IMR-90 (cell line): ENCODE measurements at regions not wholly inside any gene's neighbourhood (a gene's known extent, or its start where the extent isn't known, plus 50 kb on each side); places are given as distances from the start of the nearest gene placed in this dataset.

Experiments used
- ATAC-seq: fragments of 200-7000 bp; cut with Tn5 transposase; 2 replicates; pipeline ENCODE4 v1.9.1; 2020; ENCODE audit warnings: low read depth, mild to moderate bottlenecking, moderate library complexity
- BruUV-seq: library from RNA; stranded (reverse); fragments of 400-500 nt; replicated peaks from 2 replicates; lab custom pipeline; 2021; lab: Mats Ljungman, UMichigan
- CTCF ChIA-PET: fragments of 300-600 bp; formaldehyde crosslinking; extraction: SDS; loops from one replicate; lab custom pipeline; 2021; ENCODE audit warnings: antibody characterized with exemption; lab: Yijun Ruan, JAX
- POLR2A ChIA-PET: fragments of 300-600 bp; sonication (Branson Sonifier 250); formaldehyde crosslinking; loops from one replicate; lab custom pipeline; 2022; ENCODE audit warnings: antibody characterized with exemption; ENCODE audit not compliant: unreplicated experiment; lab: Charles Lee
- DNase-seq: peaks from one replicate; pipeline ENCODE4 v3.0.0; 2013
- H2AFZ ChIP-seq: replicated peaks from 2 replicates; pipeline ENCODE3; 2013; ENCODE audit warnings: low read length, mild to moderate bottlenecking; ENCODE audit not compliant: poor library complexity
- H2AK5ac ChIP-seq: 2 replicates; pipeline ENCODE4 v1.6.1; 2013; ENCODE audit warnings: low read depth, low read length, inconsistent platforms
- H2AK9ac ChIP-seq: replicated peaks from 2 replicates; pipeline ENCODE3; 2013; ENCODE audit warnings: mild to moderate bottlenecking, low read depth, low read length, moderate library complexity; ENCODE audit not compliant: poor library complexity
- H2BK120ac ChIP-seq: 2 replicates; pipeline ENCODE4 v1.6.1; 2013; ENCODE audit warnings: low read depth, low read length, inconsistent platforms
- H2BK15ac ChIP-seq: 3 replicates; pipeline ENCODE4 v1.6.1; 2013; ENCODE audit warnings: low read depth, low read length, inconsistent platforms
- H2BK20ac ChIP-seq: 2 replicates; pipeline ENCODE4 v1.6.1; 2013; ENCODE audit warnings: low read depth, mild to moderate bottlenecking, inconsistent platforms, low read length, moderate library complexity
- H2BK5ac ChIP-seq: 2 replicates; pipeline ENCODE4 v1.6.1; 2013; ENCODE audit warnings: mild to moderate bottlenecking, low read depth, low read length, inconsistent platforms; ENCODE audit not compliant: poor library complexity, severe bottlenecking
- H3K14ac ChIP-seq: replicated peaks from 2 replicates; pipeline ENCODE4 v1.6.1; 2013; ENCODE audit warnings: low read depth, low read length, inconsistent platforms
- H3K18ac ChIP-seq: 2 replicates; pipeline ENCODE4 v1.6.1; 2013; ENCODE audit warnings: low read depth, low read length, control low read depth
- H3K23ac ChIP-seq: 2 replicates; pipeline ENCODE4 v1.6.1; 2013; ENCODE audit warnings: low read depth, low read length, inconsistent platforms
- H3K27ac ChIP-seq: 2 replicates; pipeline ENCODE4 v1.5.1; 2013; ENCODE audit warnings: mild to moderate bottlenecking, control low read depth, low read length; ENCODE audit not compliant: insufficient read depth
- H3K27me3 ChIP-seq: 2 replicates; pipeline ENCODE4 v1.6.1; 2013; ENCODE audit warnings: low read length; ENCODE audit not compliant: control insufficient read depth, insufficient read depth
- H3K36me3 ChIP-seq: 2 replicates; pipeline ENCODE4 v1.6.1; 2013; ENCODE audit warnings: low read length, mixed read lengths; ENCODE audit not compliant: control insufficient read depth, insufficient read depth
- H3K4ac ChIP-seq: 2 replicates; pipeline ENCODE4 v1.6.1; 2013; ENCODE audit warnings: low read depth, low read length, inconsistent platforms
- H3K4me1 ChIP-seq: 2 replicates; pipeline ENCODE4 v1.6.1; 2013; ENCODE audit warnings: low read length, mixed read lengths; ENCODE audit not compliant: control insufficient read depth, insufficient read depth
- H3K4me2 ChIP-seq: 2 replicates; pipeline ENCODE4 v1.6.1; 2013; ENCODE audit warnings: low read depth, mild to moderate bottlenecking, control low read depth, low read length, moderate library complexity
- H3K4me3 ChIP-seq: 2 replicates; pipeline ENCODE4 v1.5.1; 2013; ENCODE audit warnings: low read depth, mild to moderate bottlenecking, control low read depth, low read length, moderate library complexity; ENCODE audit not compliant: insufficient read depth
- H3K56ac ChIP-seq: 2 replicates; pipeline ENCODE4 v1.6.1; 2013; ENCODE audit warnings: low read length, inconsistent platforms; ENCODE audit not compliant: insufficient read depth; ENCODE audit errors: extremely low read depth
- H3K79me1 ChIP-seq, 2 experiments: 2 replicates each; pipeline ENCODE4 v1.6.1; 2013; ENCODE audit warnings: low read length in 2 of 2, inconsistent platforms in 1 of 2, low read depth in 1 of 2
- H3K9ac ChIP-seq: 2 replicates; pipeline ENCODE4 v1.6.1; 2013; ENCODE audit warnings: low read depth, low read length, control low read depth
- H3K9me1 ChIP-seq: 2 replicates; pipeline ENCODE4 v1.6.1; 2013; ENCODE audit warnings: low read length, inconsistent platforms; ENCODE audit not compliant: insufficient read depth
- H3K9me3 ChIP-seq: 2 replicates; pipeline ENCODE4 v1.6.1; 2013; ENCODE audit warnings: low read length; ENCODE audit not compliant: control insufficient read depth, insufficient read depth
- H4K20me1 ChIP-seq: 2 replicates; pipeline ENCODE4 v1.6.1; 2013; ENCODE audit warnings: low read length, inconsistent platforms; ENCODE audit not compliant: insufficient read depth
- H4K5ac ChIP-seq: 2 replicates; pipeline ENCODE4 v1.6.1; 2013; ENCODE audit warnings: mild to moderate bottlenecking, low read depth, low read length, control low read depth
- H4K8ac ChIP-seq, 2 experiments: 2 replicates each; pipeline ENCODE4 v1.6.1; 2013; ENCODE audit warnings: low read depth in 2 of 2, low read length in 2 of 2, control low read depth in 1 of 2, inconsistent platforms in 1 of 2
- H4K91ac ChIP-seq: 2 replicates; pipeline ENCODE4 v1.6.1; 2013; ENCODE audit warnings: low read depth, low read length, inconsistent platforms; ENCODE audit not compliant: insufficient read depth
- BHLHE40 ChIP-seq: fragments of 150-350 bp; IDR thresholded peaks from 2 replicates; pipeline ENCODE4 v1.6.1; 2016; ENCODE audit warnings: mild to moderate bottlenecking, low read depth, low read length
- CEBPB ChIP-seq: IDR thresholded peaks from 2 replicates; pipeline ENCODE4 v1.6.1; 2012; ENCODE audit warnings: low read depth, low read length, improper control_type of control experiment
- CHD1 ChIP-seq: IDR thresholded peaks from 2 replicates; pipeline ENCODE4 v1.6.1; 2012; ENCODE audit warnings: low read depth, low read length, improper control_type of control experiment
- FOS ChIP-seq: fragments of 150-350 bp; IDR thresholded peaks from 2 replicates; pipeline ENCODE4 v1.6.1; 2016; ENCODE audit warnings: low read depth, low read length
- MAFK ChIP-seq: IDR thresholded peaks from 2 replicates; pipeline ENCODE4 v1.6.1; 2012; ENCODE audit warnings: low read depth, low read length, improper control_type of control experiment
- MAZ ChIP-seq: IDR thresholded peaks from 2 replicates; pipeline ENCODE4 v1.6.1; 2012; ENCODE audit warnings: low read depth, mild to moderate bottlenecking, low read length, improper control_type of control experiment, moderate library complexity, borderline replicate concordance
- MXI1 ChIP-seq: IDR thresholded peaks from 2 replicates; pipeline ENCODE4 v1.6.1; 2012; ENCODE audit warnings: low read depth, mild to moderate bottlenecking, low read length, moderate library complexity, borderline replicate concordance
- NFE2L2 ChIP-seq: fragments of 150-350 bp; IDR thresholded peaks from 2 replicates; pipeline ENCODE4 v1.6.1; 2016; ENCODE audit warnings: low read depth, mild to moderate bottlenecking, low read length
- POLR2A ChIP-seq: IDR thresholded peaks from 2 replicates; pipeline ENCODE4 v1.6.1; 2012; ENCODE audit warnings: mild to moderate bottlenecking, low read depth, low read length
- RAD21 ChIP-seq: IDR thresholded peaks from 2 replicates; pipeline ENCODE4 v1.6.1; 2012; ENCODE audit warnings: low read length, improper control_type of control experiment
- RCOR1 ChIP-seq: IDR thresholded peaks from 2 replicates; pipeline ENCODE4 v1.6.1; 2012; ENCODE audit warnings: mild to moderate bottlenecking, low read length, improper control_type of control experiment; ENCODE audit not compliant: insufficient replicate concordance
- RFX5 ChIP-seq: IDR thresholded peaks from 2 replicates; pipeline ENCODE4 v1.8.0; 2012; ENCODE audit warnings: low read depth, mild to moderate bottlenecking, low read length, moderate library complexity
- SMC3 ChIP-seq: fragments of 150-350 bp; IDR thresholded peaks from 2 replicates; pipeline ENCODE4 v1.6.1; 2016; ENCODE audit warnings: low read depth, mild to moderate bottlenecking, antibody characterized with exemption, low read length, moderate library complexity
- WGBS, 2 experiments: methylation state at CpG; one replicate each; pipeline versions ENCODE4 v1.1.5 to v1.1.7; 2013; ENCODE audit warnings: missing lambda C conversion rate in 2 of 2; ENCODE audit not compliant: insufficient read length in 1 of 2; ENCODE audit errors: extremely low coverage in 2 of 2; 5-methylcytosine and 5-hydroxymethylcytosine counted together
- dilution Hi-C: fragments of 300-500 bp; cut with HindIII; formaldehyde crosslinking; loops from one replicate; pipeline ENCODE4 v1.14.3; 2018; ENCODE audit warnings: low sequenced_read_pairs; ENCODE audit not compliant: unreplicated experiment
- in situ Hi-C: fragments of 300-500 bp; cut with MboI; formaldehyde crosslinking; loops from 3 replicates; pipeline ENCODE4 v1.14.3; 2019; ENCODE audit warnings: low sequenced_read_pairs, inconsistent platforms, mixed read lengths
- intact Hi-C: fragments of 100-400 bp; cut with micrococcal nuclease; formaldehyde crosslinking; loops from 2 replicates; pipeline ENCODE4 v1.10.0; 2022
- TF ChIP-seq, protein P1 (sequence below): fragments of 150-350 bp; IDR thresholded peaks from 2 replicates; pipeline ENCODE4 v1.6.1; 2017; ENCODE audit warnings: mild to moderate bottlenecking, antibody characterized with exemption, low read length, low read depth
- TF ChIP-seq, protein P2 (sequence below): conservative IDR thresholded peaks from 2 replicates; pipeline ENCODE4 v1.5.1; 2012; ENCODE audit warnings: mild to moderate bottlenecking, low read depth, low read length, improper control_type of control experiment
- TF ChIP-seq, protein P3 (sequence below): fragments of 150-350 bp; IDR thresholded peaks from 2 replicates; pipeline ENCODE4 v1.6.1; 2016; ENCODE audit warnings: low read depth, mild to moderate bottlenecking, low read length, moderate library complexity, borderline replicate concordance

DNA sequence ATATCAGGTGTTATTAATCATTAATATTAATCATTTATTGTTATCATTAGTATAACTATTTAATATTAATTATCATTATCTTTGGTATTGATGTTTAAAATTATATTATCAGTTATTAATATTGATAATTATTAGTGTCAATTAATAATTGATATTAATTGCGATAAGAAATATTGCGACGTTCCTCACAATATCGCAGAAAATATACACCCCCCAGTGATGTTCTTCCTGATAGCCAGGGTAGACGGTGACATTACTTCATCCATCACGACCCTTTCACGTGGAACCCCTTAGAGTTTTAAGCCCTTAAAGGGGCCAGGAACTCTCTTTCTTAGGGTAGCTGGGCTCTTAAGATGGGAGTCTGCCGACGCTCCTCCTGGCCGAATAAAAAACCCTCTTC lies 98.6 kb upstream of the OSBPL11 start:
- BruUV-seq, result no TSS peak
- Histone ChIP-seq H3K27ac (no peak overlapping the region), H3K27me3 (no peaks in the 10 kb centered on the region; the same call in 1 of the 2 replicates), H3K23ac (no peak overlapping the region), H2BK15ac (no peak overlapping the region), H3K4me1 (no peaks in the 10 kb centered on the region), H4K5ac (no peak overlapping the region), H3K56ac (no peak overlapping the region), H4K20me1 (no peaks in the 10 kb centered on the region), H3K4me3 (no peak overlapping the region), H2AK5ac (no peak overlapping the region), H2BK120ac (no peak overlapping the region), H3K9me3 (no peaks in the 10 kb centered on the region), H3K79me1 (no peaks in the 10 kb centered on the region), H3K9ac (no peak overlapping the region), H4K91ac (no peak overlapping the region), H3K36me3 (no peaks in the 10 kb centered on the region), H3K14ac (no peak overlapping the region), H3K9me1 (no peaks in the 10 kb centered on the region), H2BK5ac (no peak overlapping the region), H3K4ac (no peak overlapping the region), H2BK20ac (no peak overlapping the region), H4K8ac (no peak overlapping the region), H2AFZ (no peak overlapping the region), H2AK9ac (no peak overlapping the region), H3K18ac (no peak overlapping the region), H3K4me2 (no peak overlapping the region)
- POLR2A ChIA-PET, result no interaction called here
- intact Hi-C loops (no loop called here), in situ Hi-C loops (no loop called here), dilution Hi-C loops (no loop called here)
- no peak for TF ChIP-seq POLR2A
- no peak for TF ChIP-seq MAFK
- TF ChIP-seq MXI1, result no peak
- TF ChIP-seq, protein P1, sequence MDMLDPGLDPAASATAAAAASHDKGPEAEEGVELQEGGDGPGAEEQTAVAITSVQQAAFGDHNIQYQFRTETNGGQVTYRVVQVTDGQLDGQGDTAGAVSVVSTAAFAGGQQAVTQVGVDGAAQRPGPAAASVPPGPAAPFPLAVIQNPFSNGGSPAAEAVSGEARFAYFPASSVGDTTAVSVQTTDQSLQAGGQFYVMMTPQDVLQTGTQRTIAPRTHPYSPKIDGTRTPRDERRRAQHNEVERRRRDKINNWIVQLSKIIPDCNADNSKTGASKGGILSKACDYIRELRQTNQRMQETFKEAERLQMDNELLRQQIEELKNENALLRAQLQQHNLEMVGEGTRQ, result no peak
- TF ChIP-seq RFX5, result no peak
- TF ChIP-seq SMC3, result no peak
- TF ChIP-seq, protein P2, sequence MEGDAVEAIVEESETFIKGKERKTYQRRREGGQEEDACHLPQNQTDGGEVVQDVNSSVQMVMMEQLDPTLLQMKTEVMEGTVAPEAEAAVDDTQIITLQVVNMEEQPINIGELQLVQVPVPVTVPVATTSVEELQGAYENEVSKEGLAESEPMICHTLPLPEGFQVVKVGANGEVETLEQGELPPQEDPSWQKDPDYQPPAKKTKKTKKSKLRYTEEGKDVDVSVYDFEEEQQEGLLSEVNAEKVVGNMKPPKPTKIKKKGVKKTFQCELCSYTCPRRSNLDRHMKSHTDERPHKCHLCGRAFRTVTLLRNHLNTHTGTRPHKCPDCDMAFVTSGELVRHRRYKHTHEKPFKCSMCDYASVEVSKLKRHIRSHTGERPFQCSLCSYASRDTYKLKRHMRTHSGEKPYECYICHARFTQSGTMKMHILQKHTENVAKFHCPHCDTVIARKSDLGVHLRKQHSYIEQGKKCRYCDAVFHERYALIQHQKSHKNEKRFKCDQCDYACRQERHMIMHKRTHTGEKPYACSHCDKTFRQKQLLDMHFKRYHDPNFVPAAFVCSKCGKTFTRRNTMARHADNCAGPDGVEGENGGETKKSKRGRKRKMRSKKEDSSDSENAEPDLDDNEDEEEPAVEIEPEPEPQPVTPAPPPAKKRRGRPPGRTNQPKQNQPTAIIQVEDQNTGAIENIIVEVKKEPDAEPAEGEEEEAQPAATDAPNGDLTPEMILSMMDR, result no peak
- TF ChIP-seq MAZ, result no peak
- no peak for TF ChIP-seq RCOR1
- TF ChIP-seq CEBPB, result no peak
- TF ChIP-seq, protein P3, sequence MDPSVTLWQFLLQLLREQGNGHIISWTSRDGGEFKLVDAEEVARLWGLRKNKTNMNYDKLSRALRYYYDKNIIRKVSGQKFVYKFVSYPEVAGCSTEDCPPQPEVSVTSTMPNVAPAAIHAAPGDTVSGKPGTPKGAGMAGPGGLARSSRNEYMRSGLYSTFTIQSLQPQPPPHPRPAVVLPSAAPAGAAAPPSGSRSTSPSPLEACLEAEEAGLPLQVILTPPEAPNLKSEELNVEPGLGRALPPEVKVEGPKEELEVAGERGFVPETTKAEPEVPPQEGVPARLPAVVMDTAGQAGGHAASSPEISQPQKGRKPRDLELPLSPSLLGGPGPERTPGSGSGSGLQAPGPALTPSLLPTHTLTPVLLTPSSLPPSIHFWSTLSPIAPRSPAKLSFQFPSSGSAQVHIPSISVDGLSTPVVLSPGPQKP, result no peak
- no peak for TF ChIP-seq CHD1
- no peak for TF ChIP-seq FOS
- no peak for TF ChIP-seq BHLHE40
- TF ChIP-seq NFE2L2, result no peak
- no peak for TF ChIP-seq RAD21
- WGBS, 2 experiments, result no CpG with 5 or more reads among the region's 10 CpGs
- CTCF ChIA-PET, result no interaction called here
- ATAC-seq (no peak), DNase-seq (no peak)
